Esophagus squamous epithelium (tissue), 4 donors: ENCODE measurements at regions not wholly inside any gene's neighbourhood (a gene's known extent, or its start where the extent isn't known, plus 50 kb on each side); places are given as distances from the start of the nearest gene placed in this dataset.

ENCODE experiments used
- POLR2A ChIP-seq, 4 donors: fragments of 450-650 bp; IDR thresholded peaks; one replicate each; pipeline ENCODE4 v1.6.1; 2017; ENCODE audit warnings: antibody characterized with exemption in 4 of 4, mild to moderate bottlenecking in 4 of 4, moderate library complexity in 3 of 4
- TF ChIP-seq, protein P1 (sequence below), 6 experiments: fragments of 450-650 bp in 4 of 6; fragments of 200-600 bp in 2 of 6; sonication (generic) in 2 of 6; IDR thresholded peaks; one replicate each; pipeline ENCODE4 v1.5.1; 2016 to 2019; ENCODE audit warnings: antibody characterized with exemption in 6 of 6, mild to moderate bottlenecking in 4 of 6, moderate library complexity in 4 of 6

DNA sequence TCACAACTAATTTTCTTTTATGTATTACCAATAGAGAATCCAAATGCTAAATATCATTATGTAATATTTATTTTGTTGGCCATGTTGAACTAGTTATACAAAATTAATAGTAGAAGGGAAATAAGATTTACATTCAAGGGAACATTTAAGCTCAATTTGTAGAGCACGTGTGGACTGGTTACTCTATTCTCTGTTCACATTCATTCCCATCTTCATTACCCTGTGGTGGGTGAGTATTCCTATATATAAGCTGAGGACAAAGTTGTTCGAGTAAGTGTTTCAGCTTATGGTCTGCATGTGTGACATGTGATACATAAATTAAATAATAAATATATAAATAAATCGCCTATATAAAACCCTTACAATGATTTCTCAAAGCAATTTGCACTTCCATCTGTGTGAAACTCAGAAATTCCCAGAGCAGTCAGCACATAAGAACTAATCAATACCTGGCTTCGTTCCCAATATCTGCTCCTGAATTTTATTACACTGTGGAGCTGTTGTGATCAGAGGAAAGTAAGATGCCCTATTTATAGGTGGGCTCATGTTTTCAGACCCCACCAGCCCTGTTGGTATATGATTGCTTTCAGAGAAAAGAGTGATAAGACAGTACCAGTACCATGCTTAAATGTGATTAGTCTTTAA lies 308.2 kb upstream of the DCN start:
- TF ChIP-seq, protein P1, sequence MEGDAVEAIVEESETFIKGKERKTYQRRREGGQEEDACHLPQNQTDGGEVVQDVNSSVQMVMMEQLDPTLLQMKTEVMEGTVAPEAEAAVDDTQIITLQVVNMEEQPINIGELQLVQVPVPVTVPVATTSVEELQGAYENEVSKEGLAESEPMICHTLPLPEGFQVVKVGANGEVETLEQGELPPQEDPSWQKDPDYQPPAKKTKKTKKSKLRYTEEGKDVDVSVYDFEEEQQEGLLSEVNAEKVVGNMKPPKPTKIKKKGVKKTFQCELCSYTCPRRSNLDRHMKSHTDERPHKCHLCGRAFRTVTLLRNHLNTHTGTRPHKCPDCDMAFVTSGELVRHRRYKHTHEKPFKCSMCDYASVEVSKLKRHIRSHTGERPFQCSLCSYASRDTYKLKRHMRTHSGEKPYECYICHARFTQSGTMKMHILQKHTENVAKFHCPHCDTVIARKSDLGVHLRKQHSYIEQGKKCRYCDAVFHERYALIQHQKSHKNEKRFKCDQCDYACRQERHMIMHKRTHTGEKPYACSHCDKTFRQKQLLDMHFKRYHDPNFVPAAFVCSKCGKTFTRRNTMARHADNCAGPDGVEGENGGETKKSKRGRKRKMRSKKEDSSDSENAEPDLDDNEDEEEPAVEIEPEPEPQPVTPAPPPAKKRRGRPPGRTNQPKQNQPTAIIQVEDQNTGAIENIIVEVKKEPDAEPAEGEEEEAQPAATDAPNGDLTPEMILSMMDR (IDR thresholded peaks at IDR 0.05), result no peak
- no peak for TF ChIP-seq POLR2A (IDR thresholded peaks at IDR 0.05)
